ENCODE measurements at regions not wholly inside any gene's neighbourhood (a gene's known extent, or its start where the extent isn't known, plus 50 kb on each side); places are given as distances from the start of the nearest gene placed in this dataset.

GRCh38 chr10:88062798-88063472, 199.5 kb downstream of the PTEN start (continued):
- peak; percentile 46 for TF ChIP-seq ZNF518A (tag by site-specific recombination; conservative IDR thresholded peaks at IDR 0.05; ENCODE audit: low read depth)
- TF ChIP-seq WT1 (tag by site-specific recombination; IDR thresholded peaks at IDR 0.05): no peak
- peak; percentile 53 for TF ChIP-seq ZBTB17 (tag by site-specific recombination; IDR thresholded peaks at IDR 0.05)
- TF ChIP-seq ZNF169 (tag by site-specific recombination; IDR thresholded peaks at IDR 0.05): no peak
- TF ChIP-seq ZNF140 (tag by site-specific recombination; IDR thresholded peaks at IDR 0.05): no peak

GRCh38 chr10:88063861-88064557, 200.6 kb downstream of the PTEN start:
- no peak overlapping the region for H3K4me3 ChIP-seq (ENCODE audit: low read depth, low read length)
- H3K36me3 ChIP-seq (ENCODE audit: control insufficient read depth in 2 of 2, insufficient read depth in 1 of 2, low read length in 2 of 2): no peaks in the 10 kb centered on the region
- ChIA-PET POLR2A (no interaction called here), CTCF (interaction anchor here (1.1 kb wide), 1 partner anchor 50 kb away, joined by 7 read pairs; no protein-coding TSS in a partner anchor)
- no peak overlapping the region for H3K27ac ChIP-seq (ENCODE audit: extremely low read depth, low read depth, low read length)
- H3K9me3 ChIP-seq (ENCODE audit: control insufficient read depth, insufficient read depth, low read depth, low read length): no peaks in the 10 kb centered on the region
- peaks cover 15% of the 10 kb centered on the region for H3K4me1 ChIP-seq (ENCODE audit: control insufficient read depth, insufficient read depth, low read length)
- TF ChIP-seq ZNF837 (tag by site-specific recombination; IDR thresholded peaks at IDR 0.05): no peak
- TF ChIP-seq ZNF280D (tag by site-specific recombination; IDR thresholded peaks at IDR 0.05): no peak
- no peak for TF ChIP-seq ZNF184 (tag by site-specific recombination; IDR thresholded peaks at IDR 0.05)
- no peak for TF ChIP-seq FEZF1 (tag by site-specific recombination; IDR thresholded peaks at IDR 0.05)
- no peak for TF ChIP-seq ZNF449 (tag by site-specific recombination; IDR thresholded peaks at IDR 0.05)
- TF ChIP-seq KLF8 (tag by site-specific recombination; IDR thresholded peaks at IDR 0.05): no peak
- TF ChIP-seq ZBTB7A (tag by site-specific recombination; IDR thresholded peaks at IDR 0.05; ENCODE audit: low read depth): no peak
- no peak for TF ChIP-seq ZNF658 (tag by site-specific recombination; IDR thresholded peaks at IDR 0.05)
- no peak for TF ChIP-seq ZNF548 (tag by site-specific recombination; IDR thresholded peaks at IDR 0.05)
- no peak for TF ChIP-seq ZNF426 (tag by site-specific recombination; IDR thresholded peaks at IDR 0.05)
- TF ChIP-seq ZNF645 (tag by site-specific recombination; IDR thresholded peaks at IDR 0.05): no peak
- TF ChIP-seq ZFP3 (tag by site-specific recombination; IDR thresholded peaks at IDR 0.05; ENCODE audit: low read depth): no peak
- no peak for TF ChIP-seq PRDM4 (tag by site-specific recombination; IDR thresholded peaks at IDR 0.05)
- no peak for TF ChIP-seq SP7 (tag by site-specific recombination; IDR thresholded peaks at IDR 0.05)
- no peak for TF ChIP-seq ZNF26 (tag by site-specific recombination; IDR thresholded peaks at IDR 0.05)
- TF ChIP-seq ZNF133 (tag by site-specific recombination; IDR thresholded peaks at IDR 0.05): no peak
